PC-9 (cell line): ENCODE measurements at regions not wholly inside any gene's neighbourhood (a gene's known extent, or its start where the extent isn't known, plus 50 kb on each side); places are given as distances from the start of the nearest gene placed in this dataset.

Experiments used
- BruUV-seq: library from RNA; stranded (reverse); fragments of 400-500 nt; replicated peaks from 2 replicates; lab custom pipeline; 2021; lab: Mats Ljungman, UMichigan
- CTCF ChIA-PET: fragments of 300-600 bp; sonication (Branson Sonifier 250); formaldehyde crosslinking; loops from one replicate; lab custom pipeline; 2022; ENCODE audit warnings: antibody characterized with exemption; lab: Charles Lee
- POLR2A ChIA-PET: fragments of 300-600 bp; sonication (Branson Sonifier 250); formaldehyde crosslinking; loops from one replicate; lab custom pipeline; 2022; ENCODE audit warnings: antibody characterized with exemption; ENCODE audit not compliant: unreplicated experiment; lab: Charles Lee
- DNase-seq, 2 experiments: peaks; one replicate each; pipeline versions ENCODE4 v3.0.0 to v3.0.0-alpha.2; 2015 to 2022; ENCODE audit warnings: mixed read lengths in 1 of 2
- H2AFZ ChIP-seq: fragments of 200-600 bp; sonication (generic); 2 replicates; pipeline ENCODE4 v1.8.1; 2017; ENCODE audit warnings: antibody characterized with exemption
- H3F3A ChIP-seq: fragments of 200-600 bp; sonication (generic); 2 replicates; pipeline ENCODE4 v1.8.1; 2017; ENCODE audit warnings: antibody characterized with exemption, mild to moderate bottlenecking, low read depth; ENCODE audit not compliant: insufficient read depth
- H3K27ac ChIP-seq: fragments of 200-600 bp; sonication (generic); 2 replicates; pipeline ENCODE4 v1.6.1; 2016; ENCODE audit warnings: mixed run types
- H3K27me3 ChIP-seq: fragments of 200-600 bp; sonication (generic); 2 replicates; pipeline ENCODE4 v1.6.1; 2016; ENCODE audit warnings: low read depth, mixed run types; ENCODE audit not compliant: insufficient read depth
- H3K36me3 ChIP-seq: fragments of 200-600 bp; sonication (generic); 2 replicates; pipeline ENCODE4 v1.6.1; 2016; ENCODE audit warnings: low read depth, mixed run types
- H3K4me1 ChIP-seq: fragments of 200-600 bp; sonication (generic); replicated peaks from 2 replicates; pipeline ENCODE4 v1.6.1; 2016; ENCODE audit warnings: mixed run types; ENCODE audit not compliant: insufficient read depth
- H3K4me2 ChIP-seq: fragments of 200-600 bp; sonication (generic); 2 replicates; pipeline ENCODE4 v1.6.1; 2017; ENCODE audit warnings: mixed run types
- H3K4me3 ChIP-seq: fragments of 200-600 bp; sonication (generic); 2 replicates; pipeline ENCODE4 v1.6.1; 2016; ENCODE audit warnings: mixed run types
- H3K79me2 ChIP-seq: fragments of 200-600 bp; sonication (generic); 2 replicates; pipeline ENCODE4 v1.6.1; 2017; ENCODE audit warnings: low read depth, mixed run types
- H3K9me2 ChIP-seq: fragments of 200-600 bp; sonication (generic); 2 replicates; pipeline ENCODE4 v1.8.1; 2017; ENCODE audit warnings: mild to moderate bottlenecking; ENCODE audit not compliant: insufficient read depth
- H3K9me3 ChIP-seq: fragments of 200-600 bp; sonication (generic); 2 replicates; pipeline ENCODE4 v1.8.1; 2016; ENCODE audit warnings: low read depth; ENCODE audit not compliant: insufficient read depth
- H4K20me1 ChIP-seq: fragments of 200-600 bp; sonication (generic); 2 replicates; pipeline ENCODE4 v1.8.1; 2017; ENCODE audit not compliant: insufficient read depth
- EZH2 ChIP-seq: fragments of 200-600 bp; sonication (generic); IDR thresholded peaks from 2 replicates; pipeline ENCODE4 v1.8.0; 2017; ENCODE audit warnings: antibody characterized with exemption, low read depth
- intact Hi-C: fragments of 100-400 bp; cut with micrococcal nuclease; formaldehyde crosslinking; loops from one replicate; pipeline ENCODE4 v1.10.0; 2022; ENCODE audit not compliant: unreplicated experiment
- TF ChIP-seq, protein P1 (sequence below): fragments of 200-600 bp; sonication (generic); conservative IDR thresholded peaks from 2 replicates; pipeline ENCODE4 v1.6.1; 2017; ENCODE audit warnings: mixed run types, antibody characterized with exemption, mild to moderate bottlenecking, moderate library complexity

DNA sequence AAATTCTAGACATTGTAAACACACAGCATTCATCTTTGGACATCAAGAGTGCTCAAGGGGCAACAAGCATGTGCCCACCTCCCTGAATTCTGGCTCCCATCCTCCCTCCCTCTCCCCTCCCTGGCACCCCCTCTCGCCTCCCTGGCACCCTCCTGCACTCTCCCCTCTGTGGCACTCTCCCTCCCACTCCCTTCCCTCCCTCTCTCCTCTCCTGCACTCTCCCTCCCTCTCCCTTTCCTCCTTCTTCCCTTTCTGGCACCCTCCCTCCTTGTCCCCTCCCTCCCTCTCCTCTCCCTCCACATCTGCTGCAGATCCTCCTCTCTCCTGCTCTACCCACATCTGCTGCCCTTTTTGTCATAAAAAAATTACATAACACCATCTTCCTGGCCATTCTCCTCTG is 113.0 kb upstream of the SLC22A23 start:
- Histone ChIP-seq H3K4me3 (no peak overlapping the region), H4K20me1 (no peaks in the 10 kb centered on the region), H3K9me3 (no peaks in the 10 kb centered on the region), H3F3A (no peaks in the 10 kb centered on the region), H3K79me2 (no peaks in the 10 kb centered on the region), H3K27me3 (no peaks in the 10 kb centered on the region), H3K4me1 (no peaks in the 10 kb centered on the region), H3K27ac (no peak overlapping the region), H3K36me3 (no peaks in the 10 kb centered on the region), H2AFZ (no peak overlapping the region), H3K4me2 (no peak overlapping the region), H3K9me2 (no peaks in the 10 kb centered on the region)
- BruUV-seq: no TSS peak
- TF ChIP-seq, protein P1, sequence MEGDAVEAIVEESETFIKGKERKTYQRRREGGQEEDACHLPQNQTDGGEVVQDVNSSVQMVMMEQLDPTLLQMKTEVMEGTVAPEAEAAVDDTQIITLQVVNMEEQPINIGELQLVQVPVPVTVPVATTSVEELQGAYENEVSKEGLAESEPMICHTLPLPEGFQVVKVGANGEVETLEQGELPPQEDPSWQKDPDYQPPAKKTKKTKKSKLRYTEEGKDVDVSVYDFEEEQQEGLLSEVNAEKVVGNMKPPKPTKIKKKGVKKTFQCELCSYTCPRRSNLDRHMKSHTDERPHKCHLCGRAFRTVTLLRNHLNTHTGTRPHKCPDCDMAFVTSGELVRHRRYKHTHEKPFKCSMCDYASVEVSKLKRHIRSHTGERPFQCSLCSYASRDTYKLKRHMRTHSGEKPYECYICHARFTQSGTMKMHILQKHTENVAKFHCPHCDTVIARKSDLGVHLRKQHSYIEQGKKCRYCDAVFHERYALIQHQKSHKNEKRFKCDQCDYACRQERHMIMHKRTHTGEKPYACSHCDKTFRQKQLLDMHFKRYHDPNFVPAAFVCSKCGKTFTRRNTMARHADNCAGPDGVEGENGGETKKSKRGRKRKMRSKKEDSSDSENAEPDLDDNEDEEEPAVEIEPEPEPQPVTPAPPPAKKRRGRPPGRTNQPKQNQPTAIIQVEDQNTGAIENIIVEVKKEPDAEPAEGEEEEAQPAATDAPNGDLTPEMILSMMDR: no peak
- TF ChIP-seq EZH2: no peak
- POLR2A ChIA-PET: no interaction called here
- intact Hi-C loops: no loop called here
- DNase-seq: no peak
- CTCF ChIA-PET: no interaction called here

DNA sequence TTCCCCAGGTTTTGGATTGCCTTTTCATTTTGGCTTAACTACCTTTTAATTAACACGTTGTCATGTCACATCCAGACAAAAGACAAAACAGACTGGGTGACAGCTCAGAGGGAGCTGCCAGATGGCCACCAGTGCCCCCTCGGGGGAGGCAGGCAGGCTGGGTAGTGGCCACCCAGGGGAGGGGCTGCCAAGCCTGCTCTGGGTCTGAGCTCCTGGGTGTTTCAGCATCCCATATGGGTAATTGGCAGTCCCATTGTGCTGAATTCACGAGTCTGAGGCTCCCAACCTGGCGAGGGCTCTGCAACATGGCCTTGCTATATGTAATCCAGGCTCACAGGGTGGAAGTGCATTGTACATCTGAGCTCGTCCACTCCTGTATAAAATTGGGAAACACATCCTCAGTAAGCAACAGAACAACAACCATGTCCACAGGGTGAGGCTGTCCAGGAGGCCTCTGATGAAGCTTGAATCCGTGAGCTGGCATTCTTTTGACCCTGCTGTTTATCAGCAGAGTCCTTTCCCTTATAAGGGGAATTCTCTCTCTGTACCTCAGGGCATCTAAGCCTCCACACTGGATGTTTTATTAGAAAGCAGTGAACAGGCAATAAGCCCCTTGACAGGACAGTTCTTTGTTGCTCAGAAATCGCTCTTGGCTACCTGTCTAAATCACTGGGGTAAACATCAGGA is 111.7 kb upstream of the SLC22A23 start:
- TF ChIP-seq, protein P1: no peak
- TF ChIP-seq EZH2: no peak

DNA sequence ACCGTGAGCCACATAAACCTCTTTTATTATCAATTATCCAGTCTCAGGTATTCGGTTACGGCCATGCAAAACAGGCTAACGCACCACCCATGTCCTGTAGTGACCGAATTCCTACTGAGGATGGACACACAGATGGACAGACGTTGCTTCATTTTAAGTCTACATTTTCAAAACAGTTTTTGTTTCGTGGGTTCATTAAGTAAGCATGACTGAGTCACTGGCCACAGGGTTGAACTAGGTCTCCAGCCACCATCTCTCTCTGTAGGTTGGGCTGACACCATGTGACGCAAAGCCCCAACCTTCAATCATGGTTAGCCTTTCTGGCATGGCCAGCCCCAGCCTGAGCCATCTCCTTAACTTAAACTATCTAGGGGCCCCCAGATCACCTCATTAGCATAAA is 110.0 kb upstream of the SLC22A23 start:
- Histone ChIP-seq H3K4me2 (no peak overlapping the region), H3K9me2 (no peaks in the 10 kb centered on the region), H3K4me3 (no peak overlapping the region), H3K4me1 (no peaks in the 10 kb centered on the region), H3F3A (no peaks in the 10 kb centered on the region), H3K36me3 (no peaks in the 10 kb centered on the region), H3K9me3 (no peaks in the 10 kb centered on the region), H3K27ac (no peak overlapping the region), H3K79me2 (no peaks in the 10 kb centered on the region), H3K27me3 (no peaks in the 10 kb centered on the region), H4K20me1 (no peaks in the 10 kb centered on the region), H2AFZ (no peak overlapping the region)
- TF ChIP-seq EZH2: no peak
- TF ChIP-seq, protein P1: no peak
- no peak for DNase-seq
- intact Hi-C loops: no loop called here
- POLR2A ChIA-PET: no interaction called here
- CTCF ChIA-PET: no interaction called here
- no TSS peak for BruUV-seq

More for the DNA sequence above, 111.7 kb upstream of the SLC22A23 start:
- ChIA-PET POLR2A (no interaction called here), CTCF (interaction anchor here (0.6 kb wide), 1 partner anchor 28 kb away, joined by 3 read pairs; no protein-coding TSS in a partner anchor)
- Histone ChIP-seq H3K27me3 (no peaks in the 10 kb centered on the region), H3K36me3 (no peaks in the 10 kb centered on the region), H3K4me1 (no peaks in the 10 kb centered on the region), H3K9me3 (no peaks in the 10 kb centered on the region), H4K20me1 (no peaks in the 10 kb centered on the region), H3K9me2 (no peaks in the 10 kb centered on the region), H3K27ac (no peak overlapping the region), H3K4me2 (no peak overlapping the region), H3K4me3 (no peak overlapping the region), H3F3A (no peaks in the 10 kb centered on the region), H2AFZ (no peak overlapping the region), H3K79me2 (no peaks in the 10 kb centered on the region)
- no peak for DNase-seq
- no TSS peak for BruUV-seq
- intact Hi-C loops: no loop called here
